HL-60 (cell line): ENCODE measurements at regions not wholly inside any gene's neighbourhood (a gene's known extent, or its start where the extent isn't known, plus 50 kb on each side); places are given as distances from the start of the nearest gene placed in this dataset.
"Not testable (repeated sequence)": the region's sequence is repeated elsewhere in the genome, so short reads cannot be mapped to it uniquely, and the experiment has no call there.

Experiments
- POLR2AphosphoS5 ChIP-seq: IDR thresholded peaks from 2 replicates; pipeline ENCODE4 v1.6.1; 2012; ENCODE audit warnings: low read depth
- TF ChIP-seq, protein P1 (sequence below): IDR thresholded peaks from one replicate; pipeline ENCODE4 v1.5.1; 2011; ENCODE audit warnings: low read length, control low read depth, inconsistent platforms; ENCODE audit not compliant: insufficient read depth

DNA sequence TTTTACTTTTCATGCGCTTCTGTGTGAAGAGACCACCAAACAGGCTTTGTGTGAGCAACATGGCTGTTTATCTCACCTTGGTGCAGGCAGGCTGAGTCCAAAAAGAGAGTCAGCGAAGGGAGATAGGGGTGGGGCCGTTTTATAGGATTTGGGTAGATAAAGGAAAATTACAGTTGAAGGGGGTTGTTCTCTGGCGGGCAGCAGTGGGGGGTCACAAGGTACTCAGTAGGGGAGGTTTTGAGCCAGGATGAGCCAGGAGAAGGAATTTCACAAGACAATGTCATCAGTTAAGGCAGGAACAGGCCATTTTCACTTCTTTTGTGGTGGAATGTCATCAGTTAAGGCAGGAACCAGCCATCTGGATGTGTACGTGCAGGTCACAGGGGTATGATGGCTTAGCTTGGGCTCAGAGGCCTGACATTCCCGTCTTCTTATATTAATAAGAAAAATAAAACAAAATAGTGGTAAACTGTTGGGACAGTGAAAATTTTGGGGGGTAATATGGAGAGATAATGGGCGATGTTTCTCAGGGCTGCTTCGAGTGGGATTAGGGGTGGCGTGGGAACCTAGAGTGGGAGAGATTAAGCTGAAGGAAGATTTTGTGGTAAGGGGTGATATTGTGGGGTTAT lies 670.0 kb downstream of the SUCLG1 start:
- TF ChIP-seq, protein P1, sequence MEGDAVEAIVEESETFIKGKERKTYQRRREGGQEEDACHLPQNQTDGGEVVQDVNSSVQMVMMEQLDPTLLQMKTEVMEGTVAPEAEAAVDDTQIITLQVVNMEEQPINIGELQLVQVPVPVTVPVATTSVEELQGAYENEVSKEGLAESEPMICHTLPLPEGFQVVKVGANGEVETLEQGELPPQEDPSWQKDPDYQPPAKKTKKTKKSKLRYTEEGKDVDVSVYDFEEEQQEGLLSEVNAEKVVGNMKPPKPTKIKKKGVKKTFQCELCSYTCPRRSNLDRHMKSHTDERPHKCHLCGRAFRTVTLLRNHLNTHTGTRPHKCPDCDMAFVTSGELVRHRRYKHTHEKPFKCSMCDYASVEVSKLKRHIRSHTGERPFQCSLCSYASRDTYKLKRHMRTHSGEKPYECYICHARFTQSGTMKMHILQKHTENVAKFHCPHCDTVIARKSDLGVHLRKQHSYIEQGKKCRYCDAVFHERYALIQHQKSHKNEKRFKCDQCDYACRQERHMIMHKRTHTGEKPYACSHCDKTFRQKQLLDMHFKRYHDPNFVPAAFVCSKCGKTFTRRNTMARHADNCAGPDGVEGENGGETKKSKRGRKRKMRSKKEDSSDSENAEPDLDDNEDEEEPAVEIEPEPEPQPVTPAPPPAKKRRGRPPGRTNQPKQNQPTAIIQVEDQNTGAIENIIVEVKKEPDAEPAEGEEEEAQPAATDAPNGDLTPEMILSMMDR, result not testable (repeated sequence)
- TF ChIP-seq POLR2AphosphoS5, result not testable (repeated sequence)
